HEK293T (cell line): ENCODE measurements at regions not wholly inside any gene's neighbourhood (a gene's known extent, or its start where the extent isn't known, plus 50 kb on each side); places are given as distances from the start of the nearest gene placed in this dataset.

Source experiments
- BHLHE40 ChIP-seq: fragments of 450-650 bp; IDR thresholded peaks from 2 replicates; pipeline ENCODE4 v1.6.1; 2016; ENCODE audit warnings: mild to moderate bottlenecking, moderate library complexity, borderline replicate concordance
- CTBP1 ChIP-seq: fragments of 450-650 bp; IDR thresholded peaks from 2 replicates; pipeline ENCODE4 v1.6.1; 2016; ENCODE audit warnings: borderline replicate concordance
- FOXA1 ChIP-seq: fragments of 450-650 bp; IDR thresholded peaks from 2 replicates; pipeline ENCODE4 v1.6.1; 2016; ENCODE audit warnings: mild to moderate bottlenecking
- FOXK2 ChIP-seq: fragments of 450-650 bp; IDR thresholded peaks from 2 replicates; pipeline ENCODE4 v1.6.1; 2016; ENCODE audit warnings: mild to moderate bottlenecking
- FOXM1 ChIP-seq: fragments of 450-650 bp; IDR thresholded peaks from 2 replicates; pipeline ENCODE4 v1.6.1; 2017; ENCODE audit warnings: mild to moderate bottlenecking, borderline replicate concordance
- HDGF ChIP-seq: fragments of 450-650 bp; IDR thresholded peaks from 2 replicates; pipeline ENCODE4 v1.6.1; 2017; ENCODE audit warnings: antibody characterized with exemption, borderline replicate concordance
- L3MBTL2 ChIP-seq: fragments of 450-650 bp; conservative IDR thresholded peaks from 2 replicates; pipeline ENCODE4 v1.6.1; 2016; ENCODE audit warnings: mild to moderate bottlenecking
- LEF1 ChIP-seq: fragments of 450-650 bp; IDR thresholded peaks from 2 replicates; pipeline ENCODE4 v1.6.1; 2017; ENCODE audit warnings: mild to moderate bottlenecking, borderline replicate concordance
- SP1 ChIP-seq: fragments of 450-650 bp; IDR thresholded peaks from 2 replicates; pipeline ENCODE4 v1.6.1; 2017
- SUZ12 ChIP-seq: fragments of 450-650 bp; IDR thresholded peaks from 2 replicates; pipeline ENCODE4 v1.6.1; 2016; ENCODE audit warnings: mild to moderate bottlenecking
- TARDBP ChIP-seq: fragments of 450-650 bp; IDR thresholded peaks from 2 replicates; pipeline ENCODE4 v1.6.1; 2016
- ZNF384 ChIP-seq: fragments of 450-650 bp; IDR thresholded peaks from 2 replicates; pipeline ENCODE4 v1.6.1; 2016
- TF ChIP-seq, protein P1 (sequence below): fragments of 450-650 bp; IDR thresholded peaks from 2 replicates; pipeline ENCODE4 v1.6.1; 2016

DNA sequence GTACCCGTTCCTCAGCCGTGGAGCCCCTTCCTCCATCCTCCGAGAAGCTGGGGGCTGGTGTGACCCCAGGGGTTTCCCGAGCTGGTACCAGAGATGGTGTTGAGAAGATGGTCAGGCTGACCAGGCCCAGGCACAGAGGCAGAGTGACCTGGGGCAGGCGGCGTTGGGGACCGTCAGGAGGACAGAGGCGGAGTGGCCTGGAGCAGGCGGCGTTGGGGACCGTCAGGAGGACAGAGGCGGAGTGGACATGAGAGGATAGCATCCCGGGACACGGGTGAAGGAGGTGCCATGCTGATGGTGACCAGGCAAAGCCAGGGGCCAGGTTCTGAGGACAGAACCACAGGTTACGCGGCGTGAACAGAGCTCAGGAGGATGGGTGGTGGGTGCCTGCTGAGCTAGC is 75.9 kb upstream of the TTC34 start:
- TF ChIP-seq SP1 (no peak), SUZ12 (no peak), HDGF (no peak), TARDBP (no peak), LEF1 (no peak), FOXK2 (no peak), ZNF384 (no peak), FOXM1 (no peak), BHLHE40 (no peak), L3MBTL2 (no peak), FOXA1 (no peak), CTBP1 (no peak)
- TF ChIP-seq, protein P1, sequence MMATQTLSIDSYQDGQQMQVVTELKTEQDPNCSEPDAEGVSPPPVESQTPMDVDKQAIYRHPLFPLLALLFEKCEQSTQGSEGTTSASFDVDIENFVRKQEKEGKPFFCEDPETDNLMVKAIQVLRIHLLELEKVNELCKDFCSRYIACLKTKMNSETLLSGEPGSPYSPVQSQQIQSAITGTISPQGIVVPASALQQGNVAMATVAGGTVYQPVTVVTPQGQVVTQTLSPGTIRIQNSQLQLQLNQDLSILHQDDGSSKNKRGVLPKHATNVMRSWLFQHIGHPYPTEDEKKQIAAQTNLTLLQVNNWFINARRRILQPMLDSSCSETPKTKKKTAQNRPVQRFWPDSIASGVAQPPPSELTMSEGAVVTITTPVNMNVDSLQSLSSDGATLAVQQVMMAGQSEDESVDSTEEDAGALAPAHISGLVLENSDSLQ, result no peak
